Spinal cord (tissue), 9 donors: ENCODE measurements at regions not wholly inside any gene's neighbourhood (a gene's known extent, or its start where the extent isn't known, plus 50 kb on each side); places are given as distances from the start of the nearest gene placed in this dataset.

ENCODE experiments used
- DNase-seq, 6 donors: peaks; one replicate each; pipeline versions ENCODE4 v3.0.0 to v3.0.0-alpha.2; 2013 to 2015; ENCODE audit warnings: low spot score in 6 of 6, low read depth in 4 of 6
- H3K27ac ChIP-seq: one replicate; pipeline ENCODE4 v1.5.1; 2013; ENCODE audit warnings: low read depth, low read length, control low read depth
- H3K27me3 ChIP-seq: one replicate; pipeline ENCODE4 v1.6.1; 2013; ENCODE audit warnings: low read length; ENCODE audit not compliant: control insufficient read depth, insufficient read depth
- H3K36me3 ChIP-seq: one replicate; pipeline ENCODE4 v1.6.1; 2013; ENCODE audit warnings: low read length; ENCODE audit not compliant: control insufficient read depth, insufficient read depth
- H3K4me1 ChIP-seq: one replicate; pipeline ENCODE4 v1.6.1; 2013; ENCODE audit warnings: low read length; ENCODE audit not compliant: control insufficient read depth, insufficient read depth
- H3K4me3 ChIP-seq: one replicate; pipeline ENCODE4 v1.5.1; 2013; ENCODE audit warnings: low read depth, low read length, control low read depth
- H3K9me3 ChIP-seq: one replicate; pipeline ENCODE4 v1.6.1; 2013; ENCODE audit warnings: low read length; ENCODE audit not compliant: control insufficient read depth, insufficient read depth
- WGBS: methylation state at CpG from one replicate; pipeline ENCODE4 v1.1.5; 2013; ENCODE audit warnings: missing lambda C conversion rate; ENCODE audit not compliant: insufficient coverage; 5-methylcytosine and 5-hydroxymethylcytosine counted together
- donor health status: healthy.

GRCh38 chr1:169022648-169023047, 83.8 kb upstream of the ATP1B1 start:
- Histone ChIP-seq H3K27me3 (no peaks in the 10 kb centered on the region), H3K4me3 (no peak overlapping the region), H3K27ac (no peak overlapping the region), H3K4me1 (no peaks in the 10 kb centered on the region), H3K36me3 (no peaks in the 10 kb centered on the region), H3K9me3 (no peaks in the 10 kb centered on the region)
- no peak for DNase-seq
- no CpG with 5 or more reads among the region's 1 CpG for WGBS

- Histone ChIP-seq H3K4me3 (no peak overlapping the region), H3K27ac (no peak overlapping the region), H3K4me1 (no peaks in the 10 kb centered on the region), H3K9me3 (no peaks in the 10 kb centered on the region), H3K36me3 (no peaks in the 10 kb centered on the region), H3K27me3 (no peaks in the 10 kb centered on the region)
- no peak for DNase-seq
Measured at GRCh38 chr1:169024255-169024654, 82.2 kb upstream of the ATP1B1 start.

GRCh38 chr1:169024800-169025271, 81.7 kb upstream of the ATP1B1 start:
- DNase-seq = no peak
- Histone ChIP-seq H3K27me3 (no peaks in the 10 kb centered on the region), H3K9me3 (no peaks in the 10 kb centered on the region), H3K4me1 (no peaks in the 10 kb centered on the region), H3K4me3 (no peak overlapping the region), H3K36me3 (no peaks in the 10 kb centered on the region), H3K27ac (no peak overlapping the region)
- 100% methylated on average over 1 of the region's 1 CpG for WGBS

- Histone ChIP-seq H3K36me3 (no peaks in the 10 kb centered on the region), H3K27me3 (no peaks in the 10 kb centered on the region), H3K4me3 (no peak overlapping the region), H3K9me3 (no peaks in the 10 kb centered on the region), H3K27ac (no peak overlapping the region), H3K4me1 (no peaks in the 10 kb centered on the region)
- DNase-seq = no peak
- no CpG with 5 or more reads among the region's 1 CpG for WGBS
Measured at GRCh38 chr1:169025412-169025811, 81.1 kb upstream of the ATP1B1 start.

GRCh38 chr1:169027607-169028320, 78.7 kb upstream of the ATP1B1 start:
- H3K36me3 ChIP-seq = no peaks in the 10 kb centered on the region
- H3K27me3 ChIP-seq = no peaks in the 10 kb centered on the region
- DNase-seq = no peak
- no peaks in the 10 kb centered on the region for H3K4me1 ChIP-seq
- H3K4me3 ChIP-seq = no peak overlapping the region
- H3K27ac ChIP-seq = no peak overlapping the region
- H3K9me3 ChIP-seq = no peaks in the 10 kb centered on the region
- 83% methylated on average over 1 of the region's 8 CpGs for WGBS

- 76% methylated on average over 2 of the region's 5 CpGs for WGBS
- no peaks in the 10 kb centered on the region for H3K36me3 ChIP-seq
- H3K4me3 ChIP-seq = no peak overlapping the region
- H3K9me3 ChIP-seq = peaks cover 1% of the 10 kb centered on the region
- no peaks in the 10 kb centered on the region for H3K4me1 ChIP-seq
- H3K27me3 ChIP-seq = no peaks in the 10 kb centered on the region
- peak in 3 of 6 donors; percentile 4 to 72 (median 31) for DNase-seq
- no peak overlapping the region for H3K27ac ChIP-seq
Measured at GRCh38 chr1:169031566-169032224, 74.8 kb upstream of the ATP1B1 start.

DNA sequence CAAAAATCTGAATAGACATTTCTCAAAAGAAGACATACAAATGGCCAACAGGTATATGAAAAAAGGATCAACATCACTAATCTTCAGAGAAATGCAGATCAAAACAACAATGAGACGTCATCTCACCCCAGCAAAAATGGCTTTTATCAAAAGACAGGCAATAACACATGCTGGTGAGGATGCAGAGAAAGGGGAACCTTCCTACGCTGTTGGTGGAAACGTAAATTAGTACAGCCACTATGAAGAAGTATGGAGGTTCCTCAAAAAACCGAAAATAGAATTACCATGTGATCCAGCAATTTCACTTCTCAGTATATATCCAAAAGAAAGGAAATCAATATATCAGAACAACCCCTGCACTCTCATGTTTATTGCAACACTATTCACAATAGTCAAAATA, 65.1 kb upstream of the ATP1B1 start:
- DNase-seq = no peak
- no peaks in the 10 kb centered on the region for H3K36me3 ChIP-seq
- peaks cover 1% of the 10 kb centered on the region for H3K9me3 ChIP-seq
- no CpG with 5 or more reads among the region's 4 CpGs for WGBS
- H3K4me1 ChIP-seq = no peaks in the 10 kb centered on the region
- H3K27me3 ChIP-seq = no peaks in the 10 kb centered on the region
- no peak overlapping the region for H3K27ac ChIP-seq
- H3K4me3 ChIP-seq = no peak overlapping the region

DNA sequence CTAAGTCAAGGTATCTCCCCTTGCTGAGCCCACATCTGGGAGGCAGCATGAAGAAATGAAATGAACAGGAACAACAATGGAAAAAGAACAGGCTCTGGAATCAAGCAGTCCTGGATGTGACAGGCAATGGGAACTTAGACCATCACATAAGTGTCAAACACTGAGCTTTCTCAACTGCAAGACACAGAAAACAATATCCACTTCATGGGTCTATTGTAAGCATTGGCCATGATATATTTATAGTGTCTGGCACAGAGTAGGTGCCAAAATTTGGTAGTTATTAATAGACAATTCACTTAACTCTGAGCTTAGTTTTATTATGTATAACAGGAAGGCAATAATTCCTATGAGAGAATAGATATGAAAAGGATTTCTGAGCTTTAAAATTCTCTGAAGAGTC, 64.1 kb upstream of the ATP1B1 start:
- Histone ChIP-seq H3K27ac (no peak overlapping the region), H3K4me1 (no peaks in the 10 kb centered on the region), H3K36me3 (no peaks in the 10 kb centered on the region), H3K9me3 (no peaks in the 10 kb centered on the region), H3K27me3 (no peaks in the 10 kb centered on the region), H3K4me3 (no peak overlapping the region)
- DNase-seq = no peak

DNA sequence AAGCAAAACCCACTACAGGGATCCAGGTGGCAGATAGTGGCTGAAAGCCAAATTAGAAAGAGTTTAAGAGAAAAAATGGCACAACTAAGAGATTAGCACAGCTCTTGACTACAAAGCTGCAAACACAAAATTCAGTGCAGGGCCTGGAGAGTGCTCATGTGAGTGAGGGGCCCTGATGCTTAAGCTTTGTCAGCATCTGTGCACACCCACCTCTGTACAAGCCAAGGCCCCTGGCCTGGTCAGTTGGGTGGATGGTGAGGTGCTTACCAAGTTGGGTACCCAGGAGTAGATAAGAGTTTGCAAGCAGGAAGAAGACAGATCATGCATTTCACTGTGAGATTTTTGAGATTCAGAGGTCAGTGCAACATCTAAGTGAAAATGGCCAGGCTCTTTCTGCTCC, 62.7 kb upstream of the ATP1B1 start:
- no peaks in the 10 kb centered on the region for H3K9me3 ChIP-seq
- H3K27ac ChIP-seq = no peak overlapping the region
- H3K36me3 ChIP-seq = no peaks in the 10 kb centered on the region
- H3K4me3 ChIP-seq = no peak overlapping the region
- DNase-seq = no peak
- no peaks in the 10 kb centered on the region for H3K4me1 ChIP-seq
- H3K27me3 ChIP-seq = no peaks in the 10 kb centered on the region

GRCh38 chr1:169044296-169044695, 62.2 kb upstream of the ATP1B1 start:
- H3K27me3 ChIP-seq = no peaks in the 10 kb centered on the region
- no peaks in the 10 kb centered on the region for H3K9me3 ChIP-seq
- no peak overlapping the region for H3K27ac ChIP-seq
- WGBS = 60% methylated on average over 1 of the region's 3 CpGs
- H3K4me1 ChIP-seq = no peaks in the 10 kb centered on the region
- no peak overlapping the region for H3K4me3 ChIP-seq
- no peak for DNase-seq
- H3K36me3 ChIP-seq = no peaks in the 10 kb centered on the region
